ENCODE measurements at regions not wholly inside any gene's neighbourhood (a gene's known extent, or its start where the extent isn't known, plus 50 kb on each side); places are given as distances from the start of the nearest gene placed in this dataset.

DNA sequence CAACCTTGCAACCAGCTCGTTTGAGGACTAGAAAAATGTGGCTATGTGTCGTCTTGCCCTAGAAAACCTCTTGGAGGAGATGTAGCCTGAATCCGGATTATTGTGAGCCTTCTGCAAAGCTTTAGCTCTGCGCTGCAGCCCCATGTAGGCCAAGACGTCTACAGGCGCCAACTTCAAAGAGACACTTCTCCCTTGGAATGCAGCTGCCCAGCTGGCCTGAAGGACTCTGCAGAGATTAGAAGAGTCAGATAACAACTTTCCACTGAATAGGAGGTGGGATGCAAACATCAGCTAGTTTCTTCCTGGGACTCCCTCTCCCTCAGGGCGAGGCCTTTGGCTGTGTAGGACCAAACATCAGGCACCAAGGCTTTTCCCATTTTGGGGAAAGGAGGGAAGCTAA is 356.5 kb upstream of the IL12A start:
- no peak for TF ChIP-seq POLR2A (IDR thresholded peaks at IDR 0.05)
- TF ChIP-seq, protein P1, sequence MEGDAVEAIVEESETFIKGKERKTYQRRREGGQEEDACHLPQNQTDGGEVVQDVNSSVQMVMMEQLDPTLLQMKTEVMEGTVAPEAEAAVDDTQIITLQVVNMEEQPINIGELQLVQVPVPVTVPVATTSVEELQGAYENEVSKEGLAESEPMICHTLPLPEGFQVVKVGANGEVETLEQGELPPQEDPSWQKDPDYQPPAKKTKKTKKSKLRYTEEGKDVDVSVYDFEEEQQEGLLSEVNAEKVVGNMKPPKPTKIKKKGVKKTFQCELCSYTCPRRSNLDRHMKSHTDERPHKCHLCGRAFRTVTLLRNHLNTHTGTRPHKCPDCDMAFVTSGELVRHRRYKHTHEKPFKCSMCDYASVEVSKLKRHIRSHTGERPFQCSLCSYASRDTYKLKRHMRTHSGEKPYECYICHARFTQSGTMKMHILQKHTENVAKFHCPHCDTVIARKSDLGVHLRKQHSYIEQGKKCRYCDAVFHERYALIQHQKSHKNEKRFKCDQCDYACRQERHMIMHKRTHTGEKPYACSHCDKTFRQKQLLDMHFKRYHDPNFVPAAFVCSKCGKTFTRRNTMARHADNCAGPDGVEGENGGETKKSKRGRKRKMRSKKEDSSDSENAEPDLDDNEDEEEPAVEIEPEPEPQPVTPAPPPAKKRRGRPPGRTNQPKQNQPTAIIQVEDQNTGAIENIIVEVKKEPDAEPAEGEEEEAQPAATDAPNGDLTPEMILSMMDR (IDR thresholded peaks at IDR 0.05) = no peak
